ENCODE measurements at regions not wholly inside any gene's neighbourhood (a gene's known extent, or its start where the extent isn't known, plus 50 kb on each side); places are given as distances from the start of the nearest gene placed in this dataset.

DNA sequence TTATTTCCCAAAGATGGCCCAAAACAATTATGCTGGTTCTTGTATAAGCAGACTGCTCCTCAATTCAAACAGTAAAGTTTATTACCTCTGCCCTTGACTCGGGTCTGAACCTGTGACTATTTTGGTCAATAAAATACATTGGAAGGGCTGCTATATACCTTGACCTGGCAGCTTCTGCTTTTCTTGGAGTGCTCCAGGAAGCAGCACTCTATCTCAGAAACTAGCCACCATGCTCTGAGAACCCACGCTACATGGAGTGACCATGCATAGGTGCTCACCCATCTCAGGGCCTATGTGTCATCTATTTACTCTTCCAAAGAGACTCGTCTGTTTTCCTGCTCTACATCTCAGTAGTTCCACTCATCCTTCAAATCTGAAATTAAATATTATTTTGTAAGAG is 299.9 kb downstream of the AHR start:
- Mint-ChIP-seq H3K4me1 (ENCODE audit: insufficient read depth, unreplicated experiment) (peaks cover 29% of the 10 kb centered on the region), H3K36me3 (ENCODE audit: insufficient read depth, unreplicated experiment) (no peaks in the 10 kb centered on the region), H3K27ac (ENCODE audit: low read depth, unreplicated experiment) (peak overlapping the region; percentile 47), H3K9me3 (ENCODE audit: unreplicated experiment) (no peaks in the 10 kb centered on the region), H3K27me3 (ENCODE audit: insufficient read depth, unreplicated experiment) (no peaks in the 10 kb centered on the region), H3K4me3 (ENCODE audit: unreplicated experiment) (no peak overlapping the region)
- CTCF ChIA-PET, result interaction anchor here (0.9 to 1.3 kb wide), 2 partner anchors 44 to 48 kb away, joined by 3 to 6 read pairs; no protein-coding TSS in a partner anchor
- POLR2A ChIA-PET, result interaction anchor here (0.7 to 4.6 kb wide), 12 partner anchors 26 to 614 kb away, joined by 3 to 51 read pairs (median 6); no protein-coding TSS in a partner anchor
- intact Hi-C loops (cut with micrococcal nuclease), result loop anchor here (2.0 kb wide), 1 partner anchor 48 kb away; no protein-coding TSS in a partner anchor
- DNase-seq (ENCODE audit: unreplicated experiment), result no peak
- BruUV-seq (replicated peaks), result no TSS peak
- TF ChIP-seq, protein P1, sequence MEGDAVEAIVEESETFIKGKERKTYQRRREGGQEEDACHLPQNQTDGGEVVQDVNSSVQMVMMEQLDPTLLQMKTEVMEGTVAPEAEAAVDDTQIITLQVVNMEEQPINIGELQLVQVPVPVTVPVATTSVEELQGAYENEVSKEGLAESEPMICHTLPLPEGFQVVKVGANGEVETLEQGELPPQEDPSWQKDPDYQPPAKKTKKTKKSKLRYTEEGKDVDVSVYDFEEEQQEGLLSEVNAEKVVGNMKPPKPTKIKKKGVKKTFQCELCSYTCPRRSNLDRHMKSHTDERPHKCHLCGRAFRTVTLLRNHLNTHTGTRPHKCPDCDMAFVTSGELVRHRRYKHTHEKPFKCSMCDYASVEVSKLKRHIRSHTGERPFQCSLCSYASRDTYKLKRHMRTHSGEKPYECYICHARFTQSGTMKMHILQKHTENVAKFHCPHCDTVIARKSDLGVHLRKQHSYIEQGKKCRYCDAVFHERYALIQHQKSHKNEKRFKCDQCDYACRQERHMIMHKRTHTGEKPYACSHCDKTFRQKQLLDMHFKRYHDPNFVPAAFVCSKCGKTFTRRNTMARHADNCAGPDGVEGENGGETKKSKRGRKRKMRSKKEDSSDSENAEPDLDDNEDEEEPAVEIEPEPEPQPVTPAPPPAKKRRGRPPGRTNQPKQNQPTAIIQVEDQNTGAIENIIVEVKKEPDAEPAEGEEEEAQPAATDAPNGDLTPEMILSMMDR (IDR thresholded peaks at IDR 0.05; ENCODE audit: unreplicated experiment), result no peak

- no TSS peak for BruUV-seq (replicated peaks)
- Mint-ChIP-seq H3K27me3 (ENCODE audit: insufficient read depth, unreplicated experiment) (no peaks in the 10 kb centered on the region), H3K4me3 (ENCODE audit: unreplicated experiment) (no peak overlapping the region), H3K4me1 (ENCODE audit: insufficient read depth, unreplicated experiment) (peaks cover 29% of the 10 kb centered on the region), H3K9me3 (ENCODE audit: unreplicated experiment) (no peaks in the 10 kb centered on the region), H3K27ac (ENCODE audit: low read depth, unreplicated experiment) (peak overlapping the region; percentile 47), H3K36me3 (ENCODE audit: insufficient read depth, unreplicated experiment) (no peaks in the 10 kb centered on the region)
- TF ChIP-seq, protein P1 (IDR thresholded peaks at IDR 0.05; ENCODE audit: unreplicated experiment), result no peak
- ChIA-PET CTCF (interaction anchor here (1.1 to 1.6 kb wide), 5 partner anchors 10 to 293 kb away, joined by 3 to 5 read pairs (median 4); no protein-coding TSS in a partner anchor), POLR2A (interaction anchor here (0.8 to 4.6 kb wide), 19 partner anchors 12 to 614 kb away, joined by 3 to 51 read pairs (median 6); no protein-coding TSS in a partner anchor)
- intact Hi-C loops (cut with micrococcal nuclease), result loop anchor here (2.0 kb wide), 1 partner anchor 48 kb away; no protein-coding TSS in a partner anchor
- peak; percentile 54 for DNase-seq (ENCODE audit: unreplicated experiment)
Observed at GRCh38 chr7:17598846-17599245, 300.4 kb downstream of the AHR start.

DNA sequence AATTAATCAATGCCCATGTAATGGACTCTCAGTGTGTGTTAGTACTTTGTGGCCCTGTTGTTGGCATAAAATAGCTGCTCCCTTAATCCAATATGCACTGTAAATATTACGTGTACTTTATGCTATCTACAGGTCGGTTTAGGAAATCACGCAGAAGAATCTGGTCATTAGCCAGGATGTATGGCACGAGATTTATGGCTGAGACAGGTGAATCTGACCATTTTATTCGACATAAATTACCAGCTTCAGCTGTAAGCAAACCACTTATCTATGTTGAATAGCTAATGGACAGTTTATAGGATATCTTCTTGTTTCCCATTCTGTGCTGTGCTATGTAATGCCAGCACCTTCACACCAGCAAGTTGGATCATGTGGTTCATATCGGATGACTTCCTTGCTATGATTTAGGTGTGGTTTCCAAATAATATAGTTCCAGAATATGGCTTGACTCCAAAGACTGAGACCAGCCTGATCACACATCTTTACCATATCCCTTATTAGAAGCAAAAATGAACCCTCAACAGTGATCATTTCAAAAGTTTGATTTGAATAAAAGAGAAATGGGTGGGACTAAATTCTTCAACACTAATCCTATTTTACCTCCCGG is 301.4 kb downstream of the AHR start:
- TSS peak; percentile 97 for BruUV-seq (replicated peaks)
- intact Hi-C loops (cut with micrococcal nuclease), result loop anchor here (1.0 to 10.0 kb wide), 4 partner anchors 47 to 228 kb away; no protein-coding TSS in a partner anchor
- ChIA-PET CTCF (interaction anchor here (0.6 to 1.6 kb wide), 12 partner anchors 11 to 1027 kb away, joined by 3 to 6 read pairs (median 3); no protein-coding TSS in a partner anchor), POLR2A (interaction anchor here (0.5 to 4.6 kb wide), 34 partner anchors 13 to 860 kb away, joined by 3 to 51 read pairs (median 4); no protein-coding TSS in a partner anchor)
- Mint-ChIP-seq H3K4me3 (ENCODE audit: unreplicated experiment) (peak overlapping the region; percentile 56), H3K27me3 (ENCODE audit: insufficient read depth, unreplicated experiment) (no peaks in the 10 kb centered on the region), H3K27ac (ENCODE audit: low read depth, unreplicated experiment) (peak overlapping the region; percentile 91), H3K9me3 (ENCODE audit: unreplicated experiment) (no peaks in the 10 kb centered on the region), H3K36me3 (ENCODE audit: insufficient read depth, unreplicated experiment) (no peaks in the 10 kb centered on the region), H3K4me1 (ENCODE audit: insufficient read depth, unreplicated experiment) (peaks cover 29% of the 10 kb centered on the region)
- TF ChIP-seq, protein P1 (IDR thresholded peaks at IDR 0.05; ENCODE audit: unreplicated experiment), result no peak
- no peak for DNase-seq (ENCODE audit: unreplicated experiment)

GRCh38 chr7:17600340-17600752 is 301.9 kb downstream of the AHR start:
- intact Hi-C loops (cut with micrococcal nuclease), result loop anchor here (1.0 to 10.0 kb wide), 3 partner anchors 69 to 228 kb away; no protein-coding TSS in a partner anchor
- no TSS peak for BruUV-seq (replicated peaks)
- Mint-ChIP-seq H3K36me3 (ENCODE audit: insufficient read depth, unreplicated experiment) (no peaks in the 10 kb centered on the region), H3K9me3 (ENCODE audit: unreplicated experiment) (no peaks in the 10 kb centered on the region), H3K4me3 (ENCODE audit: unreplicated experiment) (peak overlapping the region; percentile 56), H3K4me1 (ENCODE audit: insufficient read depth, unreplicated experiment) (peaks cover 29% of the 10 kb centered on the region), H3K27me3 (ENCODE audit: insufficient read depth, unreplicated experiment) (no peaks in the 10 kb centered on the region), H3K27ac (ENCODE audit: low read depth, unreplicated experiment) (peak overlapping the region; percentile 91)
- TF ChIP-seq, protein P1 (IDR thresholded peaks at IDR 0.05; ENCODE audit: unreplicated experiment), result no peak
- ChIA-PET POLR2A (interaction anchor here (0.5 to 4.6 kb wide), 23 partner anchors 13 to 860 kb away, joined by 3 to 51 read pairs (median 5); no protein-coding TSS in a partner anchor), CTCF (interaction anchor here (0.7 to 1.6 kb wide), 4 partner anchors 11 to 298 kb away, joined by 3 to 6 read pairs (median 5); no protein-coding TSS in a partner anchor)
- peak; percentile 96 for DNase-seq (ENCODE audit: unreplicated experiment)
